ENCODE measurements at regions not wholly inside any gene's neighbourhood (a gene's known extent, or its start where the extent isn't known, plus 50 kb on each side); places are given as distances from the start of the nearest gene placed in this dataset.

- Mint-ChIP-seq H3K4me1 (ENCODE audit: low read depth) (peaks cover 3% of the 10 kb centered on the region), H3K27ac (ENCODE audit: unreplicated experiment) (no peak overlapping the region), H3K36me3 (ENCODE audit: low read depth) (no peaks in the 10 kb centered on the region), H3K9me3 (ENCODE audit: low read depth) (no peaks in the 10 kb centered on the region), H3K27me3 (ENCODE audit: low read depth) (no peaks in the 10 kb centered on the region), H3K4me3 (ENCODE audit: unreplicated experiment) (no peak overlapping the region)
- no peak for TF ChIP-seq CTCF (IDR thresholded peaks at IDR 0.05)
- DNase-seq (ENCODE audit: low spot score) = no peak
Observed at GRCh38 chr18:6677086-6677485, 52.4 kb upstream of the ARHGAP28 start.

DNA sequence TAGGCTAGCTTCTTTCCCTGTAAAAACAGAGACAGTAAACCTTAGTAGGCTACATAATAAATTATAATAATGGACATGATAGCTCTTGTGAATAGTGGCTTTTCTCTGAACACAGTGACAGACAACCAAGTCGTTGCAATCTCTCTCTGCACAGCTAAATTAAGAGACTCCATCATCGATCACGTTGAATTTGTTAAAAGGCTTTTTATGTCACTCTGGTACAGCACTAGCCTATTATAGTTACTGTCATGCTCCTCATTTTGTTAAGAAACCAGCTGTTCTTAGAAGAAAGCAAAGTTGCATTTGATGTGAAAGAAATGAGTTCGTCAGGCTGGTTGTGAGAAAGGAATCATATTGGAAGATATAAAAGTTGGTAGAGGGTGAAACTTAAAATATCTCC is 50.3 kb upstream of the ARHGAP28 start:
- H3K36me3 Mint-ChIP-seq (ENCODE audit: low read depth) = no peaks in the 10 kb centered on the region
- H3K27ac Mint-ChIP-seq (ENCODE audit: unreplicated experiment) = no peak overlapping the region
- H3K4me1 Mint-ChIP-seq (ENCODE audit: low read depth) = peaks cover 9% of the 10 kb centered on the region
- no peak for TF ChIP-seq CTCF (IDR thresholded peaks at IDR 0.05)
- DNase-seq (ENCODE audit: low spot score) = no peak
- H3K4me3 Mint-ChIP-seq (ENCODE audit: unreplicated experiment) = no peak overlapping the region
- H3K27me3 Mint-ChIP-seq (ENCODE audit: low read depth) = no peaks in the 10 kb centered on the region
- H3K9me3 Mint-ChIP-seq (ENCODE audit: low read depth) = no peaks in the 10 kb centered on the region

Data from chondrocyte (in vitro differentiated cells).